HG03159 (cell line): ENCODE measurements at regions not wholly inside any gene's neighbourhood (a gene's known extent, or its start where the extent isn't known, plus 50 kb on each side); places are given as distances from the start of the nearest gene placed in this dataset.

ENCODE experiments used
- ATAC-seq: cut with Tn5 transposase; IDR thresholded peaks from one replicate; pipeline ENCODE4 v1.9.1; 2021; ENCODE audit warnings: mild to moderate bottlenecking, moderate library complexity; ENCODE audit not compliant: unreplicated experiment

- no peak for ATAC-seq
Observed at GRCh38 chr9:108093773-108094675, 604.5 kb upstream of the KLF4 start.

- ATAC-seq, result no peak
Observed at GRCh38 chr9:108088916-108089315, 599.3 kb upstream of the KLF4 start.

- ATAC-seq, result no peak
Observed at GRCh38 chr9:108087781-108088180, 598.2 kb upstream of the KLF4 start.

GRCh38 chr9:108086624-108087023 lies 597.1 kb upstream of the KLF4 start:
- no peak for ATAC-seq

GRCh38 chr9:108085294-108085693 lies 595.7 kb upstream of the KLF4 start:
- no peak for ATAC-seq

GRCh38 chr9:108083796-108084352 lies 594.3 kb upstream of the KLF4 start:
- no peak for ATAC-seq

GRCh38 chr9:108083160-108083750 lies 593.7 kb upstream of the KLF4 start:
- no peak for ATAC-seq

GRCh38 chr9:108081112-108081511 lies 591.5 kb upstream of the KLF4 start:
- ATAC-seq, result no peak

GRCh38 chr9:108080285-108080684 lies 590.7 kb upstream of the KLF4 start:
- no peak for ATAC-seq

GRCh38 chr9:108078811-108079210 lies 589.2 kb upstream of the KLF4 start:
- ATAC-seq, result no peak

- no peak for ATAC-seq
Observed at GRCh38 chr9:108078375-108078774, 588.8 kb upstream of the KLF4 start.

- no peak for ATAC-seq
Observed at GRCh38 chr9:108077556-108077955, 588.0 kb upstream of the KLF4 start.

- no peak for ATAC-seq
Observed at GRCh38 chr9:108074900-108075299, 585.3 kb upstream of the KLF4 start.

GRCh38 chr9:108073823-108074222 lies 584.3 kb upstream of the KLF4 start:
- ATAC-seq, result no peak

- ATAC-seq, result no peak
Observed at GRCh38 chr9:108072740-108073139, 583.2 kb upstream of the KLF4 start.

- ATAC-seq, result no peak
Observed at GRCh38 chr9:108070861-108071260, 581.3 kb upstream of the KLF4 start.

GRCh38 chr9:108069991-108070390 lies 580.4 kb upstream of the KLF4 start:
- no peak for ATAC-seq

- no peak for ATAC-seq
Observed at GRCh38 chr9:108062680-108063079, 573.1 kb upstream of the KLF4 start.

GRCh38 chr9:108060175-108060574 lies 570.6 kb upstream of the KLF4 start:
- no peak for ATAC-seq

- no peak for ATAC-seq
Observed at GRCh38 chr9:108058135-108058814, 568.7 kb upstream of the KLF4 start.

GRCh38 chr9:108057421-108058134 lies 568.0 kb upstream of the KLF4 start:
- ATAC-seq, result no peak
